Endothelial cell of umbilical vein (primary cell): ENCODE measurements at regions not wholly inside any gene's neighbourhood (a gene's known extent, or its start where the extent isn't known, plus 50 kb on each side); places are given as distances from the start of the nearest gene placed in this dataset.
"Not testable (repeated sequence)": the region's sequence is repeated elsewhere in the genome, so short reads cannot be mapped to it uniquely, and the experiment has no call there.

ENCODE experiments used
- BruUV-seq: library from RNA; stranded (reverse); fragments of 400-500 nt; replicated peaks from 2 replicates; lab custom pipeline; 2021; lab: Mats Ljungman, UMichigan
- CTCF ChIA-PET: fragments of 300-600, 350-600 bp; sonication (Branson Sonifier 250); formaldehyde crosslinking; loops from one replicate; lab custom pipeline; 2021; ENCODE audit warnings: antibody characterized with exemption, inconsistent platforms; lab: Charles Lee
- POLR2A ChIA-PET: fragments of 300-600, 350-600 bp; sonication (Branson Sonifier 250); formaldehyde crosslinking; loops from one replicate; lab custom pipeline; 2021; ENCODE audit warnings: antibody characterized with exemption, inconsistent platforms; lab: Charles Lee
- DNase-seq: peaks from one replicate; pipeline ENCODE4 v3.0.0-alpha.2; 2011; ENCODE audit warnings: low read depth, low spot score
- FAIRE-seq: peaks from 2 replicates; lab custom pipeline; 2011; peaks lifted over from hg19 to GRCh38; lab: Jason Lieb, UNC
- H2AFZ ChIP-seq: 2 replicates; pipeline ENCODE4 v1.6.0; 2012; ENCODE audit warnings: low read depth, low read length, control low read depth, inconsistent platforms
- H3K27ac ChIP-seq: 2 replicates; pipeline ENCODE4 v1.5.1; 2011; ENCODE audit warnings: low read depth, mild to moderate bottlenecking, control low read depth, low read length, moderate library complexity; ENCODE audit not compliant: insufficient read depth
- H3K27me3 ChIP-seq, 2 experiments: 2 replicates each; pipeline versions ENCODE4 v1.6.0 to v1.6.1; 2011; ENCODE audit warnings: low read length in 2 of 2, mixed read lengths in 1 of 2; ENCODE audit not compliant: control insufficient read depth in 2 of 2, insufficient read depth in 2 of 2
- H3K36me3 ChIP-seq, 2 experiments: 2 replicates in 1 of 2; 3 replicates in 1 of 2; pipeline ENCODE4 v1.5.1; 2011; ENCODE audit warnings: low read length in 2 of 2, mild to moderate bottlenecking in 1 of 2, moderate library complexity in 1 of 2; ENCODE audit not compliant: control insufficient read depth in 2 of 2, insufficient read depth in 2 of 2; ENCODE audit errors: extremely low read depth in 1 of 2
- H3K4me1 ChIP-seq: 3 replicates; pipeline ENCODE4 v1.5.1; 2011; ENCODE audit warnings: mild to moderate bottlenecking, low read length; ENCODE audit not compliant: control insufficient read depth, insufficient read depth; ENCODE audit errors: extremely low read depth
- H3K4me2 ChIP-seq: 2 replicates; pipeline ENCODE4 v1.6.1; 2011; ENCODE audit warnings: low read length, control low read depth, mixed read lengths; ENCODE audit not compliant: insufficient read depth
- H3K4me3 ChIP-seq, 3 experiments: fragments of 200-600 bp in 1 of 3; sonication (generic), shearing (Covaris generic) in 1 of 3; replicated peaks in 1 of 3; 2 replicates each; pipeline ENCODE4 v1.5.1; 2011 to 2016; ENCODE audit warnings: control low read depth in 3 of 3, low read length in 3 of 3, mild to moderate bottlenecking in 2 of 3, inconsistent platforms in 1 of 3, low read depth in 1 of 3, moderate library complexity in 1 of 3; ENCODE audit not compliant: insufficient read depth in 1 of 3
- H3K79me2 ChIP-seq: 2 replicates; pipeline ENCODE4 v1.6.0; 2012; ENCODE audit warnings: low read length, inconsistent platforms; ENCODE audit not compliant: control insufficient read depth, insufficient read depth
- H3K9ac ChIP-seq: replicated peaks from 2 replicates; pipeline ENCODE3; 2011; ENCODE audit warnings: low read length, control low read depth; ENCODE audit not compliant: insufficient read depth; ENCODE audit errors: extremely low read depth
- H3K9me1 ChIP-seq: replicated peaks from 3 replicates; pipeline ENCODE4 v1.6.0; 2011; ENCODE audit warnings: mild to moderate bottlenecking, low read length; ENCODE audit not compliant: control insufficient read depth, insufficient read depth; ENCODE audit errors: extremely low read depth
- H3K9me3 ChIP-seq: replicated peaks from 2 replicates; pipeline ENCODE4 v1.5.1; 2012; ENCODE audit warnings: low read length, inconsistent platforms; ENCODE audit not compliant: control insufficient read depth, insufficient read depth
- H4K20me1 ChIP-seq: replicated peaks from 2 replicates; pipeline ENCODE3; 2011; ENCODE audit warnings: mild to moderate bottlenecking, low read length; ENCODE audit not compliant: control insufficient read depth, insufficient read depth; ENCODE audit errors: extremely low read depth
- GATA2 ChIP-seq: IDR thresholded peaks from 2 replicates; pipeline ENCODE4 v1.7.0; 2011; ENCODE audit warnings: low read depth, mild to moderate bottlenecking, moderate library complexity, mixed read lengths, low read length; ENCODE audit not compliant: insufficient read length, insufficient read depth
- MYC ChIP-seq: IDR thresholded peaks from one replicate; pipeline ENCODE4 v1.6.1; 2011; ENCODE audit warnings: mild to moderate bottlenecking, low read depth, low read length
- dilution Hi-C: fragments of 300-500 bp; cut with MboI; formaldehyde crosslinking; loops from one replicate; pipeline ENCODE4 v1.15.0; 2019; ENCODE audit warnings: low sequenced_read_pairs; ENCODE audit not compliant: extremely low pct_ligation_motif_present
- intact Hi-C: fragments of 100-400 bp; cut with micrococcal nuclease; formaldehyde crosslinking; loops from one replicate; pipeline ENCODE4 v1.10.0; 2022
- TF ChIP-seq, protein P1 (sequence below), 2 donors: IDR thresholded peaks; 1 replicate in 1 of 2; 2 replicates in 1 of 2; pipeline ENCODE4 v1.5.1; 2011; ENCODE audit warnings: low read length in 2 of 2, mild to moderate bottlenecking in 2 of 2, moderate library complexity in 2 of 2, control low read depth in 1 of 2, inconsistent platforms in 1 of 2, low read depth in 1 of 2; ENCODE audit not compliant: insufficient read depth in 1 of 2; ENCODE audit errors: extremely low read depth in 1 of 2

DNA sequence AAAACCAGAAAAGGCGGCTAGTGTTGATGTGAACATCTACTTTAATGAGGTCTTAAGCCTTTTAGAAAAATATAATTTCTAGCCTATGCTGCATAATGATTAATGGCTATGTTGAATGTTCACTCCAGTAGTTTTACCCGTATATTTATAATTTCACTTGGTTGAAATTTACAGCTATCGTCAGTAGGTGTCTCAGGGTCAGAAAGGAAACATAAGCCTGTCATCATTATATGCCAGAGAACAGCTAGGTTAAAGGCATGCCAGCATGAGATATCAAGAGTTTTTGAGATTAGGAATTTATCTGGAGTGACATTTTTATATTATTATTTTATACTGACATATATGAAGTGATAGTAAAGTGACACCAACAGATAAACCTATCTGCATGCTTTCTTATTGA lies 904.1 kb downstream of the OTOL1 start:
- Histone ChIP-seq H2AFZ (no peak overlapping the region), H3K4me2 (no peak overlapping the region), H3K36me3 (no peaks in the 10 kb centered on the region), H3K9me3 (no peaks in the 10 kb centered on the region), H3K9ac (no peak overlapping the region), H3K4me3 (no peak overlapping the region), H3K27me3 (no peaks in the 10 kb centered on the region), H3K4me1 (no peaks in the 10 kb centered on the region), H3K27ac (no peak overlapping the region), H3K9me1 (no peaks in the 10 kb centered on the region), H3K79me2 (no peaks in the 10 kb centered on the region), H4K20me1 (no peaks in the 10 kb centered on the region)
- POLR2A ChIA-PET: no interaction called here
- BruUV-seq: no TSS peak
- intact Hi-C loops: no loop called here
- no peak for DNase-seq
- CTCF ChIA-PET: no interaction called here
- FAIRE-seq: no peak
- dilution Hi-C loops: no loop called here
- TF ChIP-seq MYC (no peak), GATA2 (no peak)
- TF ChIP-seq, protein P1, sequence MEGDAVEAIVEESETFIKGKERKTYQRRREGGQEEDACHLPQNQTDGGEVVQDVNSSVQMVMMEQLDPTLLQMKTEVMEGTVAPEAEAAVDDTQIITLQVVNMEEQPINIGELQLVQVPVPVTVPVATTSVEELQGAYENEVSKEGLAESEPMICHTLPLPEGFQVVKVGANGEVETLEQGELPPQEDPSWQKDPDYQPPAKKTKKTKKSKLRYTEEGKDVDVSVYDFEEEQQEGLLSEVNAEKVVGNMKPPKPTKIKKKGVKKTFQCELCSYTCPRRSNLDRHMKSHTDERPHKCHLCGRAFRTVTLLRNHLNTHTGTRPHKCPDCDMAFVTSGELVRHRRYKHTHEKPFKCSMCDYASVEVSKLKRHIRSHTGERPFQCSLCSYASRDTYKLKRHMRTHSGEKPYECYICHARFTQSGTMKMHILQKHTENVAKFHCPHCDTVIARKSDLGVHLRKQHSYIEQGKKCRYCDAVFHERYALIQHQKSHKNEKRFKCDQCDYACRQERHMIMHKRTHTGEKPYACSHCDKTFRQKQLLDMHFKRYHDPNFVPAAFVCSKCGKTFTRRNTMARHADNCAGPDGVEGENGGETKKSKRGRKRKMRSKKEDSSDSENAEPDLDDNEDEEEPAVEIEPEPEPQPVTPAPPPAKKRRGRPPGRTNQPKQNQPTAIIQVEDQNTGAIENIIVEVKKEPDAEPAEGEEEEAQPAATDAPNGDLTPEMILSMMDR (IDR thresholded peaks at IDR 0.05; ENCODE audit: extremely low read depth in 1 of 2, insufficient read depth in 1 of 2, low read depth in 1 of 2, low read length in 2 of 2): no peak

DNA sequence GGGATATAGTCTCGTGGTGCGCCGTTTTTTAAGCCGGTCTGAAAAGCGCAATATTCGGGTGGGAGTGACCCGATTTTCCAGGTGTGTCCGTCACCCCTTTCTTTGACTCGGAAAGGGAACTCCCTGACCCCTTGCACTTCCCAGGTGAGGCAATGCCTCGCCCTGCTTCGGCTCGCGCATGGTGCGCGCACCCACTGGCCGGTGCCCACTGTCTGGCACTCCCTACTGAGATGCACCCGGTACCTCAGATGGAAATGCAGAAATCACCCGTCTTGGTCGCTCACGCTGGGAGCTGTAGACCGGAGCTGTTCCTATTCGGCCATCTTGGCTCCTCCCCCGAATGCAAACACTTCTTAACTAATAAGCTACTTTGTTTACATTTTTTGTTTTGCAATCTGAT lies 914.9 kb downstream of the OTOL1 start:
- POLR2A ChIA-PET, H3K9me1 ChIP-seq, BruUV-seq: not testable (repeated sequence)

More for the DNA sequence above, 914.9 kb downstream of the OTOL1 start:
- H4K20me1 ChIP-seq, H3K36me3 ChIP-seq, H3K4me3 ChIP-seq, FAIRE-seq, H3K9ac ChIP-seq, dilution Hi-C loops, intact Hi-C loops, H2AFZ ChIP-seq, CTCF ChIA-PET, H3K27me3 ChIP-seq, H3K4me2 ChIP-seq, H3K4me1 ChIP-seq, H3K79me2 ChIP-seq, DNase-seq, H3K27ac ChIP-seq, H3K9me3 ChIP-seq: not testable (repeated sequence)
